Pancreas (tissue), 10 donors: ENCODE measurements at regions not wholly inside any gene's neighbourhood (a gene's known extent, or its start where the extent isn't known, plus 50 kb on each side); places are given as distances from the start of the nearest gene placed in this dataset.

Source experiments
- ATAC-seq, 4 donors: fragments of 200-7000 bp; cut with Tn5 transposase; one replicate each; pipeline versions ENCODE4 v1.8.0 to v1.9.1; 2020; ENCODE audit warnings: mild to moderate bottlenecking in 4 of 4, moderate library complexity in 4 of 4
- DNase-seq, 6 donors: peaks; one replicate each; pipeline ENCODE4 v3.0.0-alpha.2; 2020
- FAIRE-seq: peaks from 2 replicates; lab custom pipeline; 2012; peaks lifted over from hg19 to GRCh38; lab: Jason Lieb, UNC
- H3K27ac ChIP-seq, 4 donors: fragments of 200-600 bp; sonication (generic); 1 replicate in 3 of 4; 2 replicates in 1 of 4; pipeline versions ENCODE4 v1.5.0 to v1.8.0; 2020
- H3K27me3 ChIP-seq, 4 donors: fragments of 200-600 bp; one replicate each; pipeline ENCODE4 v1.8.0; 2021
- H3K36me3 ChIP-seq, 3 donors: fragments of 200-600 bp; sonication (generic) in 1 of 3; one replicate each; pipeline versions ENCODE4 v1.5.0 to v1.8.0; 2020 to 2021
- H3K4me1 ChIP-seq, 3 donors: fragments of 200-600 bp; one replicate each; pipeline ENCODE4 v1.8.0; 2021
- H3K4me3 ChIP-seq, 4 donors: fragments of 200-600 bp; sonication (generic) in 2 of 4; one replicate each; pipeline versions ENCODE4 v1.5.0 to v1.8.0; 2020 to 2021
- H3K9me3 ChIP-seq, 4 donors: fragments of 200-600 bp; one replicate each; pipeline ENCODE4 v1.8.0; 2021
- CTCF ChIP-seq, 4 donors: fragments of 200-600 bp; sonication (generic) in 3 of 4; IDR thresholded peaks; one replicate each; pipeline versions ENCODE4 v1.5.0 to v1.8.0; 2021; ENCODE audit warnings: antibody characterized with exemption in 4 of 4
- WGBS, 2 donors: extraction: QIAGEN DNeasy Blood & Tissue Kit; methylation state at CpG; one replicate each; pipeline ENCODE4 v1.1.7; 2013; 5-methylcytosine and 5-hydroxymethylcytosine counted together
- intact Hi-C, 3 donors: fragments of 100-400 bp; cut with DNase I; formaldehyde crosslinking; loops; one replicate each; pipeline versions ENCODE4 v1.11.1 to v1.14.2; 2022
- donor health status: healthy with polysubstance abuse.
- donor health status: DM: no; HTN: no; CAD: no; lungs with moderate emphysema.
- donor health status: DM: no; HTN: no; CAD: no.
- donor health status: control.
- donor health status: control.
- donor health status: Bipolar disorder and iron deficiency.
- donor health status: DM: yes; HTN: yes; CAD: no.
- donor health status: DM: no; HTN: no; CAD: no.
- donor health status: DM: no; HTN: no; CAD: no.
- donor health status: DM: yes; HTN: yes; CAD: no.

- no peak for TF ChIP-seq CTCF (IDR thresholded peaks at IDR 0.05)
- 41 to 55% methylated on average over 1 of the region's 1 CpG for WGBS, 2 donors
- H3K4me1 ChIP-seq, result no peaks in the 10 kb centered on the region
- intact Hi-C loops, result no loop called here
- ATAC-seq (no peak), DNase-seq (no peak), FAIRE-seq (no peak)
- no peaks in the 10 kb centered on the region for H3K27me3 ChIP-seq
- no peak overlapping the region for H3K27ac ChIP-seq
- H3K4me3 ChIP-seq, result no peak overlapping the region
- H3K36me3 ChIP-seq, result no peaks in the 10 kb centered on the region
- no peaks in the 10 kb centered on the region for H3K9me3 ChIP-seq
These were observed 369.4 kb upstream of the SLCO3A1 start for GRCh38 chr15:91484141-91484540.

- TF ChIP-seq CTCF (IDR thresholded peaks at IDR 0.05), result no peak
- no peaks in the 10 kb centered on the region for H3K4me1 ChIP-seq
- WGBS, 2 donors, result 70 to 81% methylated on average over 4 of the region's 4 CpGs
These were observed 365.1 kb upstream of the SLCO3A1 start for GRCh38 chr15:91488452-91488851.

DNA sequence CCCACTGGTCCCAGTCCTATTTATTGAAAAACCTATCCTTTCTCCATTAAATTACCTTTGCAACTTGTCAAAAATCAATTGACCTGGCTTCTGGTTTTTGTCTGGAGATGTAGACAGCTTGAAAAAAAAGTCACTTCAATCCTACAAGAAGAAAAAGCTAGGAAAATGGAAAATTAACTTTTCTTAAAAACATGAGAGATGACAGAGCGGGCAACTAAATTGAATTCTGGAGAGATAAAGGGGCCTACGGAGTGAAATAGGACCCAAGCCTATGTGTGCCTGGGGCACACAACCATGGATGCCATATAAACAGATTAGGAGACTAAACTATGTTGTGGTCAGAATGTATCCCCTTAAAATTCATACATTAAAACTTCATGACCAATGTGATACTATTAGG, 363.3 kb upstream of the SLCO3A1 start:
- WGBS, 2 donors, result 81 to 90% methylated on average over 2 of the region's 2 CpGs

More at GRCh38 chr15:91488452-91488851, 365.1 kb upstream of the SLCO3A1 start:
- H3K27me3 ChIP-seq, result no peaks in the 10 kb centered on the region
- FAIRE-seq, result no peak
- H3K27ac ChIP-seq, result no peak overlapping the region
- no peak for DNase-seq
- H3K36me3 ChIP-seq, result no peaks in the 10 kb centered on the region
- no peak for ATAC-seq
- H3K4me3 ChIP-seq, result no peak overlapping the region
- intact Hi-C loops, result no loop called here
- H3K9me3 ChIP-seq, result no peaks in the 10 kb centered on the region

DNA sequence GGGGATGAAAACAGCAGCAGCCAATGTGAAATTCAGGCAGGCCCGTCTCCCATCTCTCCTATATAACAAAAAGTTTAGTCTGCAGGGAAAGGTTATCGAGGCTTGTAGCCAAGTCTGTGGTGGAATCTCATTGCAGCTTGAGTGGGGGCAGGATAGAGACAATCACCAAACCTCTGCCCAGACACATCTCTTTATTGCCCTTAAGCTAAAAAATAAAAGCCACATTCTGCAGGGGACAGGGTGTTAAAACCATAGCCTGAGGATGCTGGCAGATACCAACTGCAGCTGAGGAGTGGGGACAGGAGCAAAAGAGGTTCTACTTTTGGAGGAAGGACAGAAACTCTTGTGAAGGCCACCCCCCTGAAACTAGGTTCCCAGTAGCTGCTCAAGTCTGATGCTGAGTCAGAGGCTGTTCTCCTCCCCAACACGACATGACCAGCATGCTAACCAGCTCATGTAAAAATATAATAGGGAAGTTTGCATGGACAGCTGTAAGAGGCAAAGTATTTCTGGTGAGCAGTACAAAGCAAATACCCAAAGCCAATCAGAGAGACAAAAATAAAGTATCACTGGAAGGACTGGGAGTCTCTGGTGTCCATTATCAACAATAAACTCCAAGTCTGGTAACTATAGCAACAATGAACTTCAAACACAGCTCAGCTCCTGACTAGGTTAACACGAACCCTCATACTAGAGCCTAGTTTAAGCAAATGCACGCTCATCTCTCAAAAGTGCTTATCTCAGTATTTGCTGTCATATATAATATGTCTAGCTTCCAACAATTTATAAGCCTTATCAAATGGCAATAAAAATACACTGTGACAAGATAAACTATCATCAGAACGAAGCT, 362.2 kb upstream of the SLCO3A1 start:
- Histone ChIP-seq H3K27me3 (no peaks in the 10 kb centered on the region), H3K36me3 (no peaks in the 10 kb centered on the region), H3K4me1 (no peaks in the 10 kb centered on the region), H3K4me3 (no peak overlapping the region), H3K9me3 (no peaks in the 10 kb centered on the region), H3K27ac (no peak overlapping the region)
- no peak for TF ChIP-seq CTCF (IDR thresholded peaks at IDR 0.05)
- ATAC-seq, result no peak
- FAIRE-seq, result no peak
- WGBS, 2 donors, result 54 to 64% methylated on average over 6 of the region's 6 CpGs
- no peak for DNase-seq
- intact Hi-C loops, result no loop called here

More for the DNA sequence above, 363.3 kb upstream of the SLCO3A1 start:
- intact Hi-C loops, result no loop called here
- TF ChIP-seq CTCF (IDR thresholded peaks at IDR 0.05), result no peak
- no peaks in the 10 kb centered on the region for H3K36me3 ChIP-seq
- no peaks in the 10 kb centered on the region for H3K4me1 ChIP-seq
- H3K9me3 ChIP-seq, result no peaks in the 10 kb centered on the region
- H3K4me3 ChIP-seq, result no peak overlapping the region
- DNase-seq (no peak), ATAC-seq (no peak), FAIRE-seq (no peak)
- H3K27me3 ChIP-seq, result no peaks in the 10 kb centered on the region
- H3K27ac ChIP-seq, result no peak overlapping the region
